Stimulated activated CD4-positive, alpha-beta T cell treated with anti-CD3 and anti-CD28 coated beads, Interleukin-15, amount 100 ng/mL, for 48 hours (primary cell): ENCODE measurements at regions not wholly inside any gene's neighbourhood (a gene's known extent, or its start where the extent isn't known, plus 50 kb on each side); places are given as distances from the start of the nearest gene placed in this dataset.

ENCODE experiments used
- DNase-seq, 2 donors: peaks; one replicate each; pipeline ENCODE4 v3.0.0-alpha.2; 2020; ENCODE audit warnings: low read depth in 2 of 2

DNA sequence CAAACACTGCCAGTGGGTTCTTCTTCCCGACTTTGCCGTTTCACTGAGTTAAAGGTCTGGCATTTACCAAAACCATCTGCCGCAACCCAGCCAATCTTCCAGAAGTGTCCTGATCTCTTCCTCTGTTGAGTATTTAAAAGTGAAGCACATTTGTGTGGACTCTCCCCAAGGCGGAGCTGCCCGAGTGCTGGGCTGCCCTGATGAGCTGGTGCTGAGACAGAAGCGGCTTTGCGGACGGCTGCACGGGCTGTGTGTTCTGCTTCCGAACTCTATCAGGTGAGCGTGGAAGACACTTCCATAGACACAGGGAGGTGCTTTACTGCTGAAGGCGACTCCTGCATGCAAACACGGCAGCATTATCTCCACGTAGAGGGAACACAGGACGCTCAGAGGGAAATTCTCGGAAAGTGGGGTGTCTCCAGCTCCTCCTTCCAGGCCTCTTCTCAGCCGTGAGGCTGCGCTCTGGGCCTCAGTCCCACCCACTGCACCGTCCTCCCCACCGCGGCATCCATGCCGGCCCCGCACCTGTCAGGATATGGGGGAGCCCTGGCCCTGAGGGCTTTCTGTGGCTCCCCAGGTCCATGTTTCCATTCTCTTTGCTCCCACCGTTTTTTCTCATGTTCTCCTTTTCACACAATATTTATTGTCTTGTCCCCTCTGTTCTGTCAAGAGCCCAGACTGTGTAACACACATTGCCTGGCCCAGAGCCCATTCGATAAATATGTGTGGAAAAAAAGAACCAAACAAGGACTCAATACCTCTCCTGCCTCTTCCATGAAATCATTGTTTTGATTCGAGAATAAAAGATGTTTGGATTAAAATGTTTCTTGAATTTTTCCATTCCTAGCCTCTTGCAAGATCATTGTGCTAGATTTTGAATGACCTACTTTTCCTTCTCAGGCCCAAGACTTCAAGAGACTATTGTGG is 205.1 kb downstream of the DLL1 start:
- no peak for DNase-seq

DNA sequence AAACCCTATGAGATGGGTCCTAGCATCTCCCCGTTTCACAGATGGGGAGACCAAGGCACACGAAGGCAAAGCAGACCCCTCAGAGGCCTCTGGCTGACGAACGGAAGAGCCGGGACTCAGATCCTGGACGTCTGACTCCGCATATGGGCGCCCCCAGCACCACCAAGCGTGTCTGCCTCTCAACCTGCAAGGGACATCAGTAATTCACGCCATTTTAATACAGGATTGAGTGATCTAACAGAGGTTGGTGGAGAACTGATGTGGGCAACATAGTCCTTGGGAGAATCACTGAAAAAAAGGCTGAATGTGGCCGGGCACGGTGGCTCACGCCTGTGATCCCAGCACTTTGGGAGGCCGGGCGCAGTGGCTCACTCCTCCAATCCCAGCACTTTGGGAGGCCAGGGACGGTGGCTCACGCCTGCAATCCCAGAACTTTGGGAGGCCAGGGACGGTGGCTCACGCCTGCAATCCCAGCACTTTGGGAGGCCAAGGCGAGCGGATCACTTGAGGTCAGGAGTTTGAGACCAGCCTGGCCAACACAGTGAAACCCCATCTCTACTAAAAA is 206.6 kb downstream of the DLL1 start:
- no peak for DNase-seq

DNA sequence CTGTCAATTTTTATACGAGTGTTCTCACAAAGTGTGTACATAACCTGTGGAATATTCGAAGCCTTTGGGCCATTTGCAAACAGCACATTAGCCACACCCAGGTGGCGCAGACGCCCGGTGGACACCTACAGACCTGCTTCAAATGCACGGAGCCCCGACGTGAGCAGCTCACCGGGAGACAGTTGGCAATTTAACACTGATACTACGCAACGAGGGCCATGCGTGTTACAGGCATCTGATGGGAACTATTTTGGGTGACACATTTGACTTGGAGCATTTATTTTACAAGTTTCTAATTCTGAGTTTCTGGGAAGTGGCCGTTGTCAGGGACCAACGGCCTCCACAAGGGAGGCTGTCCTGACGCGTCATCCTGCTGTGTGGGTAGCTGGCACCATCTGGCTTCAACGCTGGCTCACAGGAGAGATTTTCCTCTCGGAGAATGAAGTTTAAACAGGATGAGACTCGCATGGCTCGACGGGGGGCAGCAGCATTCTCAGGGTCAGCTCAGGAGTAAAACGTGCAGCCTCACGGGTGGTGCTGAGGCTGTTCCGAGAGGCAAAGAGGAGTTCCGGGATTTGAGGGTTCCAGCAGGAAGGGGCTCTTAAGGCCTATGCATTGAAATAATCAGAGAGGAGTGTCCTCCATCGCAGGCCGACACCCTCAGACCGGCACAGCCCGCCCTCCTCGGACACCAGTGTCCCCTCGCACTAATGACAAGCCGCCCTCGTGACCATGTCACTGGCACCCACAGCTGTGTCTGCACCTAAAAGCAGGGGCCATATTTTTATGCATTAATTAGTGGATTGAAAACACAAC is 207.4 kb downstream of the DLL1 start:
- DNase-seq, result no peak

DNA sequence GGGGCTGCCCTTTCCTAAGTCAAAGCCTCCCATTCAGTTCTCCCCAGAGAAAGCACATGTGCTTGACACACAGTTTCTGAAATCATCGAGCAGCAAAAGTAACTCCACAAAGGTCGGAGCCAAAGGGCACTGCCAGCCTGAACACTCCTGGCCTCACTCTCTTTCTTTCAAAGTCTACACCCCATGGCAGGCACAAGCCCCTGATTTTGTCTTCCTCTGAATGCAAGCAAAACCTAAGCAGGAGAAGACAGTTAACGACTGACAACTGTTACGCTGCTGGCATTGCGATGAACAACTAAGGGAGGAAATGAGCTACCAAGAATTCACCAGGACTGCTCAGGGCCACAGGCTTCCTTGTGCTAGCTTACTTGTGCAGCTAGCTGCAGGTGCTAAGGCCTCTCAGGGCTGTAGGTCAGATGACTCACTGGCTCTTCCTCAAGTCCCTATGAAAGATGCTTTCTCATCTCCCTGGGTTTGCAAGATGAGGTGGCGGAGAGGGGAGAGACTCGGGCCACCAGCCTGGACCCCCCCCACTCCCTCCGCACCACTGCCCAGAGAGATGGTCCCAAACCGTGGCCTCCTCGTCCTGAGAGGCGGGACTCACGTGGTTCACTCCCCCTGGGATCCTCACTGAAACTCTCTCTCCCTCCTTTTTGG is 208.2 kb downstream of the DLL1 start:
- no peak for DNase-seq

DNA sequence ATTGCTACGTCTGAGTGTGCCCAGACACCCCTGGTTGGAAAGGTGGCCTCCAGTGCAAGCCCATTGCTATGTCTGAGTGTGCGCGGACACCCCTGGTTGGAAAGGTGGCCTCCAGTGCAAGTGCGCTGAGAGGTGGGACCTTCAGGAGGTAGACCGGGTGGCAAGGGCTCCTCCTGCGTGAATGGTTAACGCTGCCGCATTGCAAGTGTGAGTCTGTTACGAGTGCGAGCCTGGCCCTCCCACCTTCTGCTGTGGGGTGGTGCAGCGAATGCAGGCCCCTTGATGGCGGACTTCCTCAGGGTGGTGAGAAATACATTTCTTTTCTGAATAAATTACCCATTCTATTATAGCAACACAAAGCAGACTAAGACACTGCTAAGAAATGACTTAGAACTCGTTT is 208.8 kb downstream of the DLL1 start:
- DNase-seq, result no peak

- no peak for DNase-seq
Measured at GRCh38 chr6:170081556-170081955, 209.3 kb downstream of the DLL1 start.

DNA sequence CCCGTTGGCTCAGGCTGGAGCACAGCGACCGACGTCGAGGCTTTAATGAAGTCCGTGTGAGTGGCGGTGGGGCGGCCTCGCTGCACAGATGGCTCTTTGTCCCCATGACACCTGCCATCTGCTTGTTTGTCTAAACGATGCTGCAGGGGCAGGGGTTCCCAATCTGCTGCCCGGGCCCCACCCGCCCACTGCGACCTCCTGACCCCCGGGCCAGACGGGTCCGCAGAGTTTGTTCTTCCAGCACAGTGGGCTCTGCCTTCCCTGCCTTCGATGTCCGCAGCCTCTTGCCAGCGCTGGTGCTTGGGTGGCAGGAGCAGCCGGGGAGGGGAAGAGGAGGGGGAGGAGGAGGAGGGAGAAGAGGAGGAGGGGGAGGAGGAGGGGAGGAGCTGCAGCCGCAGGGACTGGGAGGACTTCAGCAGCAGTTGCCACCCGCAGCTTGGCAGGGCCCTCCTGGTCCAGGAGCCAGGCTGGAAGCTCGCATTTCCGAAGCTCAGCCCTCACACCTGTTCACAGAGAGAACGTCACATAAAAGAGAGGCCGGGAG is 210.0 kb downstream of the DLL1 start:
- no peak for DNase-seq

DNA sequence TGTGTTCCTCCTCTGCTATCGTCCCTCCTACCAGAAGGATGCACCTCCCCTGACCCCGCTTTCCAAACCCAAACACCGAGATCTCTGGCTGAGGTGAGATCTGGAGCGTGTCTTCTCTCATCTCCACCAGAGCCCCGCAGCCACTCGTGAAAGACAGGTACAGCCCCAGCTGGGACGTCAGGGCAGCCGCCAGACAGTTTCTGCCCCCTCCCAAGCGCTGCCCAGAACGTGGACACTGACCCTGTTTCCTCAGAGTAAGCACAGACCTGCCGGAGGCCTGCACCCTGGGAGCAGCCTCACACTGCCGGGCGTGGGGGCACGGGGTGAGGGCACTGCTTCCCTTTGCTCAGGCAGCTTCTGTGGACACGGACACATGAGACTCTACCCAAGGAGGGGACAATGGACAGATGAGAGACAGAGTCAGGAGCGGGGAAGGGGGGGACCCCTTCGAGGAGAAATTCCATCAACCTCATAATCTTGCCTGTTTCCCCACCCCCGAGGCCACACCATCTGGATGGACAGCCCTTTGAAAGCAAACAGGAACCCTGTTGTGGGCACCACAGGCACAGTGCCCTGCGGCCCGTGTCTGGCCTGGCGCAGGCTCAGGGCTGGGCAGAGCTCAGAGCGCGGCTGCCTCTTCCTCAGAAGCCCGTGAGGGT is 210.6 kb downstream of the DLL1 start:
- no peak for DNase-seq

DNA sequence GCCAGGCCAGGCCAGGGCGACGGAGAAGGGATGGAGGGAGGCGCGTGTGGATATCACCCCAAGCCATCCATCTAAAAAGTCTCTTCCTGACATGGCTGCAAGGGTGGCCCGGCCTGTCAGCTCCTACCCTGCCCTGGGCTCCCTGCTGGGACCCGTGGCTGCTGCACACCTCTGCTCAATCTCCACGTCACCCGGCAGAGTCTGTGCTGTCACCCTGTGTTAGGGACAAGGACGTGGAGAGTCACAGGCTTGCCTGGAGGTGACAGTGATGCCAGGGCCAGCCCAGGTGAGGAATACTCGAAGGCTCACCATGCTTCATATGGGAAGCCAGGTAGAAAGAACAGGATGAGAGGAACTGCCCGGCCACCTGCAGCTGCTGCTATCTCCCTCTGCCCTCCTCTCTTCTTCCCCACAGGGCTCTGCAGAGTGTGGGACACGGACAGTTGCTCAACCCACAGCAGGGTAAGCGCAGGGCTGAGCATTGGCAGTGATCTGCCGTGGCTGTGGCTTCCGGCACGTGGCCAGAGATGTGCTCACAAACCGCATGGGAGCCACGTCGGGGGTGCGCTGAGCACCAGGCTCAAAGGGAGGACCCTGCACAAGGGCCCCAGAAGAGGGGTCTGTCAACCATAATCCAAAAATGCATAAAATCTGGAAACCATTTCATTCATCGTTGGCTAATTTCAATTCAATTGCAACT is 214.3 kb downstream of the DLL1 start:
- no peak for DNase-seq

- no peak for DNase-seq
Measured at GRCh38 chr6:170075659-170076223, 215.1 kb downstream of the DLL1 start.

DNA sequence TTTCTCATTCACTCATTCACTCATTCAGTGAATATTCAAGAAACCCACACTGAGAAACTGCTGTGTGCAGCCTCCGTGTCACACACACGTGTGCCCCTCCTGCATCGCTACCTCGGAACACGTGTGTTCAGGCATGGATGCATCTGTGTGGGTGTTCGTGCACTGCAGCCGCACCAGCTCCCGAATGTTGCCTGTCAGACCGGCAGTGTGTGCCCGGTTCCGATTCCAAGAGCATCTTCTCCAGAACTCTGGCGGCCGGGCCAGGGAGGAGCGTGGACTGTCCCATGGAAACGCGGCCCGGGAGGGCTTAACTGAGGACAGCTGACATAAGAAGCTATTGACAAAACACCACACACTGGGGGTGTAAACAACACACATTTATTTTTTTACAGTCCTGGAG is 216.0 kb downstream of the DLL1 start:
- no peak for DNase-seq

- DNase-seq, result no peak
Measured at GRCh38 chr6:170074435-170074834, 216.4 kb downstream of the DLL1 start.

GRCh38 chr6:170073846-170074245 is 217.0 kb downstream of the DLL1 start:
- no peak for DNase-seq

DNA sequence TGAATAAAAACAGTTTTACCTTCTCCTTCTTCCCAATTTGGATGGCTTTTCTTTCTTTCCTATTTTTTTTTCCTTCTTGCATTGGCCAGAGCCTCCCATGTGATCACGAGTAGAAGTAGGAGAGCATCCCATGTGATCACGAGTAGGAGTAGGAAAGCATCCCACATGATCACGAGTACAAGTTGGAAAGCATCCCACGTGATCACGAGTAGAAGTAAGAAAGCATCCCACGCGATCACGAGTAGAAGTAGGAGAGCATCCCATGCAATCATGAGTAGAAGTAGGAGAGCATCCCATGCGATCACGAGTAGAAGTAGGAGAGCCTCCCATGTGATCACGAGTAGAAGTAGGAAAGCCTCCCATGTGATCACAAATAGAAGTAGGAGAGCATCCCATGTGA is 218.6 kb downstream of the DLL1 start:
- DNase-seq, result no peak

DNA sequence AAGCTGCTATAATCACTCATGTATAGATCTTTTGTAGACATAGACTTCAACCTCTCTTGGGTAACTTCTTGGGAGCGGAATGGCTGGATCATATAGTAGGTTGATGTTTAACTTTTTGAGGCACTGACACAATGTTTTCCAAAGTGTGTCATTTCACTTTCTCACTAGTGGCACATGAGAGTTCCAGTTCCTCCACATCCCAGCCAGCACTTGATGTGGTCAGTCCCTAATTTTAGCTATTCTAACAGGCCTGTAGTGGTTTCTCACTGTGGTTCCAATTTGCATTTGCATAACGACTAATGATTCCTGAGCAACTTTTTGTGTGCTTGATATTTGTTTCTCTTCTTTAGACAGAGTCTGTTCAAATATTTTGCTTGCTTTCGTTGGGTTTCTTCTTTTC is 221.3 kb downstream of the DLL1 start:
- no peak for DNase-seq

DNA sequence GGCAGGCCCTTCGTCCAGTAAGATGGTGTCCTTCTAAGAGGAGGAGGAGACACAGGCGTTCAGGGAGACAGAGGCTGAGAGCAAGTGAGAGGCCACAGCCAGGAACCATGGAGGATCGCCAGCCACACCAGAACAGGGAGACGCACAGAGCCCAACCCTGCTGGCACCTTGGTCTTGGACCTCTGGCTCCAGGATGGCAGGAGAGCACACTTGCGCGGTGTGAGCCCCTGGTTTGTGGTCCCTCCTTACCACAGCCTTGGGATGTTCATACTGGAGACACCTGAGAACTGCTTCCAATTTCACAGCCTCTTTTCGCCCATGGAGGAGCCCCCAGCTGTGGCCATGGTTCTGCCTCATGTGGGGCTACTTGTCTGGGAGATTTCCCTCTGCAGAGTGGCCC is 222.4 kb downstream of the DLL1 start:
- DNase-seq, result no peak

- no peak for DNase-seq
Measured at GRCh38 chr6:170067923-170068360, 222.9 kb downstream of the DLL1 start.

- DNase-seq, result no peak
Measured at GRCh38 chr6:170067181-170067641, 223.7 kb downstream of the DLL1 start.

DNA sequence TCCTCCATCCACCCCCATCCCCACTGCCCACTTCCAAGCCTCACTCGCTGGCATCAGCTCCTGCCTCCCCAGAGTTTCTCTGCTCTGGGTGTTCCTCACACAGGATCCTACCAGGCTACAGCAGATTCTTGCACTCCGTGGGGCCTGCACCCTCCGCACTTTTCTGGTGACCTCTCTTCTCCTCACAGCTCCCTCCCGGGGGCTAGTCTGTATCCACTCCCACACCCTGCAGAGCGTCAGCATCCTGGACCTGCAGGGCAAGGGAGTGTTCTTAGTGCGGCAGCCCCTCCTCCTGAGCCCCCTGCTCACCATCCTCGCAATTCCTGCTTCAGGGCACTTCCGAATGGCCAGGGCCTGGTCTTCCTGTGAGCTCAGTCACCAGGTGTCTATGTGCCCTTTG is 224.2 kb downstream of the DLL1 start:
- no peak for DNase-seq
